Trophoblast cell (in vitro differentiated cells and primary cell): ENCODE measurements at regions not wholly inside any gene's neighbourhood (a gene's known extent, or its start where the extent isn't known, plus 50 kb on each side); places are given as distances from the start of the nearest gene placed in this dataset.

Experiments
- DNase-seq, 2 donors: peaks; one replicate each; pipeline ENCODE4 v3.0.0-alpha.2; 2016
- H2AFZ ChIP-seq: 2 replicates; pipeline ENCODE4 v1.6.1; 2013; ENCODE audit warnings: low read length, moderate library complexity, mild to moderate bottlenecking; ENCODE audit not compliant: insufficient read depth, poor library complexity
- H2AK5ac ChIP-seq: 2 replicates; pipeline ENCODE4 v1.6.1; 2013; ENCODE audit warnings: mild to moderate bottlenecking, low read length
- H2BK120ac ChIP-seq: 2 replicates; pipeline ENCODE4 v1.6.1; 2013; ENCODE audit warnings: low read length, mild to moderate bottlenecking, moderate library complexity; ENCODE audit not compliant: insufficient read depth, poor library complexity
- H2BK12ac ChIP-seq: 2 replicates; pipeline ENCODE4 v1.6.1; 2013; ENCODE audit warnings: mild to moderate bottlenecking, low read length, moderate library complexity
- H2BK5ac ChIP-seq: 2 replicates; pipeline ENCODE4 v1.6.1; 2013; ENCODE audit warnings: low read length, low read depth, moderate library complexity, mild to moderate bottlenecking; ENCODE audit not compliant: poor library complexity
- H3K14ac ChIP-seq: 2 replicates; pipeline ENCODE4 v1.6.1; 2013; ENCODE audit warnings: mild to moderate bottlenecking, low read length
- H3K18ac ChIP-seq: 2 replicates; pipeline ENCODE4 v1.6.1; 2013; ENCODE audit warnings: mild to moderate bottlenecking, low read length
- H3K23ac ChIP-seq: 2 replicates; pipeline ENCODE4 v1.6.1; 2013; ENCODE audit warnings: low read length
- H3K27ac ChIP-seq: 2 replicates; pipeline ENCODE4 v1.5.1; 2013; ENCODE audit warnings: low read depth, mild to moderate bottlenecking, inconsistent platforms, low read length, moderate library complexity
- H3K27me3 ChIP-seq: 2 replicates; pipeline ENCODE4 v1.6.1; 2013; ENCODE audit warnings: inconsistent platforms, mild to moderate bottlenecking, low read length, moderate library complexity; ENCODE audit not compliant: insufficient read depth
- H3K36me3 ChIP-seq, 2 experiments: 1 replicate in 1 of 2; 2 replicates in 1 of 2; pipeline ENCODE4 v1.6.1; 2013; ENCODE audit warnings: low read length in 2 of 2, mild to moderate bottlenecking in 2 of 2, moderate library complexity in 1 of 2; ENCODE audit not compliant: insufficient read depth in 2 of 2, control insufficient read depth in 1 of 2
- H3K4ac ChIP-seq: 2 replicates; pipeline ENCODE4 v1.6.1; 2013; ENCODE audit warnings: low read depth, mild to moderate bottlenecking, low read length, moderate library complexity
- H3K4me1 ChIP-seq, 2 experiments: 1 replicate in 1 of 2; 2 replicates in 1 of 2; pipeline ENCODE4 v1.6.1; 2013; ENCODE audit warnings: low read length in 2 of 2, mild to moderate bottlenecking in 2 of 2, moderate library complexity in 1 of 2; ENCODE audit not compliant: insufficient read depth in 2 of 2, control insufficient read depth in 1 of 2
- H3K4me2 ChIP-seq: 2 replicates; pipeline ENCODE4 v1.6.1; 2013; ENCODE audit warnings: inconsistent platforms, mild to moderate bottlenecking, low read length, moderate library complexity
- H3K4me3 ChIP-seq: 2 replicates; pipeline ENCODE4 v1.5.1; 2013; ENCODE audit warnings: mild to moderate bottlenecking, low read depth, low read length, inconsistent platforms
- H3K79me1 ChIP-seq: one replicate; pipeline ENCODE4 v1.6.1; 2013; ENCODE audit warnings: low read length
- H3K79me2 ChIP-seq: 2 replicates; pipeline ENCODE4 v1.6.1; 2013; ENCODE audit warnings: low read length, mild to moderate bottlenecking; ENCODE audit not compliant: control insufficient read depth, insufficient read depth, poor library complexity
- H3K9ac ChIP-seq: 2 replicates; pipeline ENCODE4 v1.6.1; 2013; ENCODE audit warnings: mild to moderate bottlenecking, low read length
- H3K9me3 ChIP-seq: 2 replicates; pipeline ENCODE4 v1.6.1; 2013; ENCODE audit warnings: low read depth, mild to moderate bottlenecking, control low read depth, inconsistent platforms, low read length; ENCODE audit not compliant: insufficient read depth
- H4K12ac ChIP-seq: 2 replicates; pipeline ENCODE4 v1.6.1; 2013; ENCODE audit warnings: low read depth, mild to moderate bottlenecking, low read length, moderate library complexity
- H4K8ac ChIP-seq: 2 replicates; pipeline ENCODE4 v1.6.1; 2013; ENCODE audit warnings: low read depth, mild to moderate bottlenecking, low read length, moderate library complexity
- H4K91ac ChIP-seq: one replicate; pipeline ENCODE4 v1.6.1; 2013; ENCODE audit warnings: low read depth, mild to moderate bottlenecking, low read length, moderate library complexity
- WGBS: extraction: QIAGEN DNeasy Blood & Tissue Kit; methylation state at CpG from one replicate; pipeline ENCODE4 v1.1.7; 2013; ENCODE audit warnings: missing lambda C conversion rate; ENCODE audit not compliant: insufficient read length, insufficient coverage; ENCODE audit errors: extremely low coverage; 5-methylcytosine and 5-hydroxymethylcytosine counted together

DNA sequence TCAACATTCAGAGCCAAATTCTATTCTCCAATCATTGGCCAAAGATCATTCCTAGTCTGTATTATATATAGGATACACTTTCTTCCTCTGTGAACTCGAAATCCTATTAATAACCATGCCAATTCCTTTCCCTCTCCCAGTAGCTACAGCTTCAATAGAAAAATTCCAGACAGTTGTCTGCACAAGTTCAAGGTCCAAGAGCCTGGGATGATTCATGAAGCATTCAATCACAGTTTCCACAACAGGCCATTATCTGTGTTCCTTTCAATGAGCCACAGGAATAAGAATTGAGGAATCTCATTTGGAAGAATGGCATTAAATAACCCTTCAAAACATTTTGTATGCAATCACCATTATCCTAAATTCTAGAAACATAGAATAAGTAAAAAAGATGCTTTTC is 437.4 kb downstream of the RMST start:
- no CpG with 5 or more reads among the region's 1 CpG for WGBS
- Histone ChIP-seq H3K79me2 (no peaks in the 10 kb centered on the region), H4K91ac (no peak overlapping the region), H3K79me1 (no peaks in the 10 kb centered on the region), H2BK12ac (no peak overlapping the region), H4K8ac (no peak overlapping the region), H3K4me3 (no peak overlapping the region), H3K18ac (no peak overlapping the region), H3K9me3 (peaks cover 3% of the 10 kb centered on the region), H2BK120ac (no peak overlapping the region), H3K4ac (no peak overlapping the region), H2BK5ac (no peak overlapping the region), H3K36me3 (no peaks in the 10 kb centered on the region), H3K27ac (no peak overlapping the region), H2AFZ (no peak overlapping the region), H3K14ac (no peak overlapping the region), H3K4me2 (no peak overlapping the region), H4K12ac (no peak overlapping the region), H3K23ac (no peak overlapping the region), H3K4me1 (no peaks in the 10 kb centered on the region), H3K9ac (no peak overlapping the region), H2AK5ac (no peak overlapping the region), H3K27me3 (no peaks in the 10 kb centered on the region)
- no peak for DNase-seq

DNA sequence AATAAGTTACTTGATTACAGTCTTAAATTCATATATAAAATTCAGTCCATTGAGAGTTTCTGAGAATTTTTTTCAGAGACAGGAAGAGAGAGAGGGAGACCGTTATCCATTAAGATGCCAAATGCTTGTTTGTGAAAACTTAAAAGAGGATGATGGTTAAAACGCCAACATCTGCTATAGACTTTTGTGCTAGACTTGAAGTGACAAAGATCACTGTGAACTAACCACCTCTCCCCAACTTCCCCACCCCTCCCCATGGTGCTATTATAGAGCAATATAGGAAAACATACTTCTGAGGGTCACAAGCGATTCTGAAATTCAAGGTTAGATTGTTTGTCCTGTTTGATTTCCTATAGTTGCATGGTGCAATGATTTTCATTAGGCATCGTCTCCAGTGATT is 440.8 kb downstream of the RMST start:
- H3K27ac ChIP-seq, result no peak overlapping the region
- H3K79me1 ChIP-seq, result no peaks in the 10 kb centered on the region
- no peak overlapping the region for H4K12ac ChIP-seq
- WGBS, result no CpG with 5 or more reads among the region's 4 CpGs
- H2AFZ ChIP-seq, result no peak overlapping the region
- H3K4me1 ChIP-seq, result no peaks in the 10 kb centered on the region
- H3K23ac ChIP-seq, result no peak overlapping the region
- no peaks in the 10 kb centered on the region for H3K27me3 ChIP-seq
- H3K18ac ChIP-seq, result no peak overlapping the region
- H3K4me3 ChIP-seq, result no peak overlapping the region
- H3K4me2 ChIP-seq, result no peak overlapping the region
- H2BK12ac ChIP-seq, result no peak overlapping the region
- no peak overlapping the region for H3K4ac ChIP-seq
- H3K9me3 ChIP-seq, result peaks cover under 1% of the 10 kb centered on the region
- no peak overlapping the region for H4K91ac ChIP-seq
- H3K36me3 ChIP-seq, result no peaks in the 10 kb centered on the region
- H3K14ac ChIP-seq, result no peak overlapping the region
- H2BK5ac ChIP-seq, result no peak overlapping the region
- H3K79me2 ChIP-seq, result no peaks in the 10 kb centered on the region
- no peak overlapping the region for H3K9ac ChIP-seq
- DNase-seq, result no peak
- H2BK120ac ChIP-seq, result no peak overlapping the region
- no peak overlapping the region for H2AK5ac ChIP-seq
- no peak overlapping the region for H4K8ac ChIP-seq

DNA sequence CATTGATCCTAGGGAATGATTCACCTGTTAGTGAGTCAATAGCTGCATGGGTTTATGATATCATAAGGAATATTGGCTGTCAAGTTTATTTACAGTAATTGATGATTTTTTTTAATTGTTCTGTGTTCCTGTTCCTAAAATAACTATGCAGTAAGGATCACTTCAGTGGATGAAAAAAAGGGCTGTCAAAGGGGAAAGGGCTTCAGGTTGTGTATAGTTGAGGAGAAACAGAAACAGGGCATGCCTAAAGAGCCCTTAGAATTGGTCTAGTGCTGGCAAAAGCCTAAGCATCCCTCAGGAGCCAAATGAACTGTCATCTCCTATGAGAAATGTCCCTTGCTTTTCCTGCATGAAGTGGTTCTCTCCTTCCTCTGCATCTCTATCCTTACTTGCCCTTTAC is 444.9 kb downstream of the RMST start:
- no peak overlapping the region for H4K8ac ChIP-seq
- no peak overlapping the region for H3K4ac ChIP-seq
- no peak overlapping the region for H3K27ac ChIP-seq
- H3K14ac ChIP-seq, result no peak overlapping the region
- H2BK12ac ChIP-seq, result no peak overlapping the region
- H4K12ac ChIP-seq, result no peak overlapping the region
- H3K4me2 ChIP-seq, result no peak overlapping the region
- no peak for DNase-seq
- no peaks in the 10 kb centered on the region for H3K27me3 ChIP-seq
- no peaks in the 10 kb centered on the region for H3K9me3 ChIP-seq
- H2AK5ac ChIP-seq, result no peak overlapping the region
- no peaks in the 10 kb centered on the region for H3K79me1 ChIP-seq
- H3K18ac ChIP-seq, result no peak overlapping the region
- no peak overlapping the region for H2AFZ ChIP-seq
- H2BK5ac ChIP-seq, result no peak overlapping the region
- H3K23ac ChIP-seq, result no peak overlapping the region
- H3K4me1 ChIP-seq, result no peaks in the 10 kb centered on the region
- H3K4me3 ChIP-seq, result no peak overlapping the region
- H3K9ac ChIP-seq, result no peak overlapping the region
- H2BK120ac ChIP-seq, result no peak overlapping the region
- H3K36me3 ChIP-seq, result no peaks in the 10 kb centered on the region
- no peaks in the 10 kb centered on the region for H3K79me2 ChIP-seq
- H4K91ac ChIP-seq, result no peak overlapping the region

DNA sequence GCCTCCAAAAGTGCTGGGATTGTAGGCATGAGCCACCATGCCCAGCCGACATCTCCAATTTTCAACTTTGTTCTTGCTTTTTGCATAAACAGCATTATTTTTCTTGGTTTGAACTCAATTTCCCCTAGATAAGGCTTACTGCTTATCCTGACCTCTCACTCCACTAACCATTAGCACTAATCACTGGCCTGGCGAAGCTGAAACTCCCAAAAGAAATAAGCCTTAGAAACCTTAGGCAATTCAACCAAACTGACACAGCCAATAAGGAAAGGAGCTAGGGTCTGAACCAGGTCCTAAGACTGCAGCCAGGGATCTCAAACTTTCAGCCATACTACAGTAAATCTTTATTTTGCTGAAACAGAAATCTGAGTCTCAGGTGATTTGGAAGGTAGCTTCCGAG is 448.0 kb downstream of the RMST start:
- no peaks in the 10 kb centered on the region for H3K27me3 ChIP-seq
- H4K8ac ChIP-seq, result no peak overlapping the region
- no peak overlapping the region for H4K91ac ChIP-seq
- H3K23ac ChIP-seq, result no peak overlapping the region
- no peak overlapping the region for H3K4me3 ChIP-seq
- no peak overlapping the region for H4K12ac ChIP-seq
- no peak overlapping the region for H3K18ac ChIP-seq
- H3K9me3 ChIP-seq, result no peaks in the 10 kb centered on the region
- H2BK12ac ChIP-seq, result no peak overlapping the region
- no peak overlapping the region for H3K27ac ChIP-seq
- H3K4ac ChIP-seq, result no peak overlapping the region
- H2AK5ac ChIP-seq, result no peak overlapping the region
- H2BK120ac ChIP-seq, result no peak overlapping the region
- H3K36me3 ChIP-seq, result no peaks in the 10 kb centered on the region
- no peak overlapping the region for H3K9ac ChIP-seq
- H3K14ac ChIP-seq, result no peak overlapping the region
- no peak overlapping the region for H2BK5ac ChIP-seq
- H3K79me1 ChIP-seq, result no peaks in the 10 kb centered on the region
- H3K4me2 ChIP-seq, result no peak overlapping the region
- H2AFZ ChIP-seq, result no peak overlapping the region
- H3K4me1 ChIP-seq, result no peaks in the 10 kb centered on the region
- no peak for DNase-seq
- WGBS, result no CpG with 5 or more reads among the region's 3 CpGs
- no peaks in the 10 kb centered on the region for H3K79me2 ChIP-seq

DNA sequence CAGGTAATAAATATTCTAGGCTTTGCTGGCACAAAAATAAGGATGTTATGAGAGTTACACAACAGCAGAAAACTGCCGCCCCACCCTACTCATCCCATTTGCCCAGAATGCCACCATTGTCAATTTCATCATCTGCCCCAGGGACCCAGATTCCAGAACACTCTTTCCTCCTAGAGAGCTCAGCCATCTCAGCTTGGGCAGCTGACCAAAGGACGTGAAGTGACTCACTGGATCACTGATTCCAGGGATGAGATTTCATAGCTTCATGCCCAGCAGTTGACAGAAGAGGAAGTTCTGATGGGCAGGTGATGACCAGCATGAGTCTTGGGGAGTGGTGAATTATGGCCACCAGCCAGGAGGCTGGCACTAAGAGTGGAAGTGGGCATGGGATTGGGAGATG is 450.3 kb downstream of the RMST start:
- Histone ChIP-seq H3K79me1 (no peaks in the 10 kb centered on the region), H3K4me1 (no peaks in the 10 kb centered on the region), H3K79me2 (no peaks in the 10 kb centered on the region), H4K91ac (no peak overlapping the region), H3K27ac (no peak overlapping the region), H2BK120ac (no peak overlapping the region), H3K14ac (no peak overlapping the region), H4K8ac (no peak overlapping the region), H3K4ac (no peak overlapping the region), H2AK5ac (no peak overlapping the region), H2BK12ac (no peak overlapping the region), H3K27me3 (no peaks in the 10 kb centered on the region), H4K12ac (no peak overlapping the region), H3K9ac (no peak overlapping the region), H3K4me3 (no peak overlapping the region), H2BK5ac (no peak overlapping the region), H3K18ac (no peak overlapping the region), H3K36me3 (no peaks in the 10 kb centered on the region), H2AFZ (no peak overlapping the region), H3K9me3 (no peaks in the 10 kb centered on the region), H3K4me2 (no peak overlapping the region), H3K23ac (no peak overlapping the region)
- no CpG with 5 or more reads among the region's 2 CpGs for WGBS
- no peak for DNase-seq
